ENCODE measurements at regions not wholly inside any gene's neighbourhood (a gene's known extent, or its start where the extent isn't known, plus 50 kb on each side); places are given as distances from the start of the nearest gene placed in this dataset.
A peak's percentile ranks its signal among the peaks of the same experiment; 100 is the strongest.
"Not testable (repeated sequence)": the region's sequence is repeated elsewhere in the genome, so short reads cannot be mapped to it uniquely, and the experiment has no call there.

- DNase-seq (ENCODE audit: low read depth): no peak
Observed at GRCh38 chr10:29756451-29756850, 121.7 kb upstream of the SVIL start.

DNA sequence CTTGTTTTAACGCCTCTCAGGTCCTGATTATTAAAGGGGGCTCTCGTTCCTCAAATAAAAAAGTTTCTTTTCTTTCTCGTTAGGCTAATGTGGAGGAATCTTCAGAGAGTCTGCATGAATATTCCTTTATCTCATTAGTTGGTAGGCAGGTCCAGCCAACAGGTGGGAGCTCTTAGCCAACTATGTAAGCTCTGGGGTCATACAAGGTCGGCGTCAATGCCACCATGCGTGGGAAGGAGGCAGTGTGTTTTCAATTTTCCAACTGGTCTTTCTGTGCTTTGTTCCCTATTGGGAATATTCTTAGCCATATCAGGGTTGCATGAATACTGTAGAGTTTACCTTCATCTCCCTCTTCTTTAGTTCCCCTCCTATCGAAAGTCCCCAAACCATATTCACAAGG, 118.5 kb upstream of the SVIL start:
- DNase-seq (ENCODE audit: low read depth): no peak

DNA sequence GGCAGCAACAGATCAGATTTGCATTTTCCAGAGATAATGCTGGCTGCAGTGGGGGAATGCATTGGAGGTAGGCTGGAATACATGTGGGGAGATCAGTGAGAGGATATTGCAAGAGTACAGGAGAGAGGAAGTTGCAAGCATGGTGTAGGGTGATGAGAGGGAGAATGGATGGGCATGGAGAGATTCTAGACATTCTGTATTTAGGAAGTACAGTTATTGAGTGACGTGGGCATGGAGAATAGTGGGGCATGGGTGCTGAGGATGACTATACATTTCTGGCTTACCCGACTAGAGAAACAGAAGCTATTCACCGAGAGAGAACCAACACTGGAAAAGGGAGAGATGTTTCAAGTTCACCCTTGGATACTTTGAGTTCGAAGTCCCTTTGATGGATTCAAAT, 116.9 kb upstream of the SVIL start:
- DNase-seq (ENCODE audit: low read depth): no peak

DNA sequence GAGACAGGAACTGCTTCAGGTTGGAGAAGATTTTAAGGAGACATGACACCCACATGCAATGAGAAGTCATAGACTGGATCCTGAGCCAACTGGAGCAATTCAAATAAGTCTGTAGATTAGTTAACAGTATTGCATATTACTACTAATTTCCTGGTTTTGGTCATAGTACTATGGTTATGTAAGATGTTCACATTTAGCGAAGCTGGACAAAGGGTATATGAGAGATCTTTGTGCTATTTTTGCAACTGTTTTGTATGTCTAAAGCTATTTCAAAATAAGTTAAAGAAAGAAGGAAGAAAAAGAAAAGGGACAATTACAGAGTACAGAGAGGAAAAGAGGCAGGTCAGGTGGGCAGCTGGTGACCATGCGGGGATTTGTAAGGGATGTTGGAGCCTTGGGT, 116.5 kb upstream of the SVIL start:
- no peak for DNase-seq (ENCODE audit: low read depth)

- DNase-seq (ENCODE audit: low read depth): no peak
Observed at GRCh38 chr10:29749150-29749549, 114.4 kb upstream of the SVIL start.

- DNase-seq (ENCODE audit: low read depth): no peak
Observed at GRCh38 chr10:29748109-29748650, 113.4 kb upstream of the SVIL start.

- DNase-seq (ENCODE audit: low read depth): no peak
Observed at GRCh38 chr10:29746080-29746797, 111.5 kb upstream of the SVIL start.

DNA sequence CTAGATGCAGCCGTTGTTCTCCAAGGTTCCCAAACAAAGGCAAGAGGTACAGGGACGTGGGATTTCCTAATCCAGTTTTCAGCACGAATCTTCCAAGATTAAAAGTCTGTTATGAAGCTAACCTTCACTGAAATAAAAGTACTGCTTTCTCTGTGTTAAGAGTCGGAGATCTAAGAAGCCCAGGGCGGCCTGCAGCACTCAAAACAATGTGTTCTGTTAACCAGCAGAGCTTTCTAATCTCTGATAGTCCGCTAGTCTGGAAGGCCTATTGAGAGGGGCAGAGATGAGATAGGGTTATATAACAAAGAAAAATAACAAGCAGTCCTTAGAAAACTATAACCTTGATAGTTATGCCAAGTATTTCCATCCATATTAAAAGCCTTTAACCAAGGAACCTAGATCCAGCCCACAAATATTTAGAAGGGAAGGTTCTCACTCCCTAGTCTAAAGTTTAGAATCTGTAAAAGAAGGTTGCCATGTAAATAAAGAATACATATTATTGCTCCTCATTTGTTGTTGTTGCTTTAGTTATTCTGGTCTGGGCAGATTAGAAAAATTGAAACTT, 106.3 kb upstream of the SVIL start:
- no peak for DNase-seq (ENCODE audit: low read depth)

DNA sequence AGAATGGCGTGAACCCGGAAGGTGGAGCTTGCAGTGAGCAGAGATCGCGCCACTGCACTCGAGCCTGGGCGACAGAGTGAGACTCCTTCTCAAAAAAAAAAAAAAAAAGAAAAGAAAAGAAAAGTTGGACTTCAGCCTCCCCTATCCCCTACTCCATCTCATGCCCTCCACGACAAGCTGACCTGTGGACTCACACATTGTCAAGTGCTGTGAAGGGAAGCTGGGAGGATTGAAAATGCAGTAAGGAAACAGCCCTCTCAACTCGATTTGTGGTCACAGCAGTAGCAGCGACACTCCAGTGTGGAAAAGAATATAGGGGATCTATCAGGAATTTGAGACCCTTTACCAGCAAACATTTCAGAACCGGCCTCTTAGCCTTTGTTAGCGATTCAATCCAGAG, 103.6 kb upstream of the SVIL start:
- no peak for DNase-seq (ENCODE audit: low read depth)

DNA sequence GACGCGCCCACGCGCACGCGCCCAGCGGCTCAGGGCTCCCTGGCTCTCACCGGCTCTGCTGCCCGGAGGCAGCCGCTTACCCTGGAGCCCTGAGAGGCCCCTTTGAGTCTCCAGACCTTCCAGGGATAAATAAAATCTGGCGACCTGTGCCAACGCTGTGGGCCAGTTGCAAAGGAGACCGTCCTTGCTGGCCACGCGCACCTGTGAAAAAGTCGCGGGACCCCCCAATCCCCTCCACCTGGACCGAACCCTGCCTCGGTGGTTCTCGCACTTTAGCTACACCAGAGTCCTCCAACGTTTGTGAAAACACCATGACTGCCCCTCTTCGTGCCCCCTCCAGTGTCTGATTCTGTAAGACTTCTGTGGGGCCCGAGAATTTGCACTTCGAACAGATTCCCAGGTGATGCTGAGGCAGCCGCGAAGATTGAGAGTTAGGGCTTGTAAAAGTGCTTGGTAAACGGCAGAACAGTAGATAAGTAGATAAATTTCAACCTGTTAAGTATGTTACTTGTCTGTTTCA, 102.4 kb upstream of the SVIL start:
- DNase-seq (ENCODE audit: low read depth): no peak

GRCh38 chr10:29736366-29737073, 101.7 kb upstream of the SVIL start:
- no peak for DNase-seq (ENCODE audit: low read depth)

- DNase-seq (ENCODE audit: low read depth): peak; percentile 21
Observed at GRCh38 chr10:29735628-29736365, 101.0 kb upstream of the SVIL start.

- DNase-seq (ENCODE audit: low read depth): no peak
Observed at GRCh38 chr10:29734962-29735627, 100.3 kb upstream of the SVIL start.

- no peak for DNase-seq (ENCODE audit: low read depth)
Observed at GRCh38 chr10:29734640-29734961, 99.8 kb upstream of the SVIL start.

GRCh38 chr10:29733323-29733722, 98.6 kb upstream of the SVIL start:
- no peak for DNase-seq (ENCODE audit: low read depth)

GRCh38 chr10:29732918-29733317, 98.1 kb upstream of the SVIL start:
- DNase-seq (ENCODE audit: low read depth): no peak

GRCh38 chr10:29731760-29732159, 97.0 kb upstream of the SVIL start:
- DNase-seq (ENCODE audit: low read depth): no peak

DNA sequence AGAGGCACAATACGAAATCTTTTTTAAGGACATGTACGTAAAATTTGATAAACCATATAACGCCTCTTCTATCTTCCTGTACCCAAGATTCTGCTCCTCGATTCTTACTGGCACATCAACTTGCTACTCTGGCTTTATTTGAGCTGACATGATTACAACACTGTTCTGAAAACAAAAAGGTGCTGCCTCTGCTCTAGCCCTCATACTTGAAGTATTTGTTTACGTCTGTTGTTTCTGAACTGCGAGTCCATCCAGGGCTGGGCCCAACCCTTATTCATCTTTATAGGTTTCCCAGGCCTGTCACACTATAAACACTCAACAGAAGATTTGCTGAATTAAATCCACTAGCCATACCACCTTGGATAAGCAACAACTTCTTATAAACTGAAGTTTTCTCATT, 96.2 kb upstream of the SVIL start:
- DNase-seq (ENCODE audit: low read depth): no peak

DNA sequence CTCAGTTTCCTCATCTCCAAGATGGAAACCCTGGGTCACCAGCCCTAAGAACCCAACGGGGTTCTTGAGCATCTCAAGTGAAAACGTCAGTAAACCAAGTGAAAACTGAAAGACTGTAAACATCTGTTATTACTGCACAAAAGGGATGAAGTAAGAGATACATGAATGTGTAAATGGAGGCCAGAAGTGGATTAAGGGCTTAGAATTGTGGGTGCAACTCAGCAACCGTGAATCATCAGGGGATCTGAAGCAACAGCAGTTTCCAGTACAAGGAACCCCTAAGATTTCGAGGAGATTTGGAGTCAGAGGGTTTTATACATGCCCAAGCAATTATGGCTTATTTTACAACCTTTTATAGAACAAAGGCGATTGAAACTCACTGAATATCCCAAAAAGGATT, 95.7 kb upstream of the SVIL start:
- DNase-seq (ENCODE audit: low read depth): no peak

- no peak for DNase-seq (ENCODE audit: low read depth)
Observed at GRCh38 chr10:29728541-29729049, 93.8 kb upstream of the SVIL start.

DNA sequence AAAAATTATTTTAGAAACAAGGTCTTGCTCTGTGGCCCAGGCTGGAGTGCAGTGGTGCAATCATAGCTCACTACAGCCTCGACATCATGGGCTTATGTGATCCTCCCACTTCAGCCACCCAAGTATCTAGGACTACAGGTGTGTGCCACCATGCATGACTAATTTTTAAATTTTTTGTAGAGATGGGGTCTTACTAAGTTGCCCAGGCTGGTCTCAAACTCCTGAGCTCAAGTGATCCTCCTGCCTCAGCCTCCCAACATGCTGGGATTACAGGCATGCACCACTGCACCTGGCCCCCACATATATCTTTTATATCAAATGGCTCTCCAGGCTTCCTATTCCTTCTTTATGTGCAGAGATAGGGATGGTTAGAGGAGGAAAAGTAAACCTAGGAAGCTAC, 91.2 kb upstream of the SVIL start:
- DNase-seq (ENCODE audit: low read depth): not testable (repeated sequence)
